Astrocyte (in vitro differentiated cells and primary cell): ENCODE measurements at regions not wholly inside any gene's neighbourhood (a gene's known extent, or its start where the extent isn't known, plus 50 kb on each side); places are given as distances from the start of the nearest gene placed in this dataset.

Source experiments
- DNase-seq: peaks from one replicate; pipeline ENCODE4 v3.0.0-alpha.2; 2010; ENCODE audit warnings: low read depth
- FAIRE-seq: peaks from 2 replicates; lab custom pipeline; 2011; peaks lifted over from hg19 to GRCh38; lab: Jason Lieb, UNC
- H2AFZ ChIP-seq: 2 replicates; pipeline ENCODE4 v1.6.0; 2012; ENCODE audit warnings: low read depth, low read length, inconsistent platforms
- H3K27ac ChIP-seq: 2 replicates; pipeline ENCODE4 v1.5.1; 2011; ENCODE audit warnings: low read depth, low read length, inconsistent platforms
- H3K27me3 ChIP-seq: 2 replicates; pipeline ENCODE4 v1.6.0; 2011; ENCODE audit warnings: low read length, inconsistent platforms; ENCODE audit not compliant: insufficient read depth
- H3K36me3 ChIP-seq: 2 replicates; pipeline ENCODE4 v1.5.1; 2011; ENCODE audit warnings: low read length, inconsistent platforms; ENCODE audit not compliant: insufficient read depth
- H3K4me1 ChIP-seq: 2 replicates; pipeline ENCODE4 v1.5.1; 2011; ENCODE audit warnings: low read length, inconsistent platforms; ENCODE audit not compliant: insufficient read depth
- H3K4me2 ChIP-seq: 2 replicates; pipeline ENCODE4 v1.6.0; 2012; ENCODE audit warnings: low read length, inconsistent platforms
- H3K4me3 ChIP-seq: 2 replicates; pipeline ENCODE4 v1.5.1; 2011; ENCODE audit warnings: low read depth, mild to moderate bottlenecking, low read length, inconsistent platforms; ENCODE audit not compliant: insufficient read depth
- H3K79me2 ChIP-seq: 2 replicates; pipeline ENCODE4 v1.6.0; 2012; ENCODE audit warnings: mild to moderate bottlenecking, low read length, inconsistent platforms; ENCODE audit not compliant: insufficient read depth
- H3K9ac ChIP-seq: 2 replicates; pipeline ENCODE4 v1.6.0; 2012; ENCODE audit warnings: mild to moderate bottlenecking, low read length, inconsistent platforms
- H3K9me3 ChIP-seq: 2 replicates; pipeline ENCODE4 v1.5.1; 2012; ENCODE audit warnings: low read depth, mild to moderate bottlenecking, low read length, inconsistent platforms; ENCODE audit not compliant: insufficient read depth
- H4K20me1 ChIP-seq: 2 replicates; pipeline ENCODE4 v1.6.0; 2012; ENCODE audit warnings: low read length, inconsistent platforms; ENCODE audit not compliant: insufficient read depth
- H3K27ac Mint-ChIP-seq: one replicate; pipeline ENCODE4 v1.8.0; 2021; ENCODE audit warnings: mild to moderate bottlenecking, mixed read lengths; ENCODE audit not compliant: unreplicated experiment
- H3K27me3 Mint-ChIP-seq: one replicate; pipeline ENCODE4 v1.8.0; 2021; ENCODE audit warnings: low read depth, mixed read lengths; ENCODE audit not compliant: unreplicated experiment
- H3K36me3 Mint-ChIP-seq: one replicate; pipeline ENCODE4 v1.8.0; 2021; ENCODE audit warnings: low read depth, mixed read lengths; ENCODE audit not compliant: unreplicated experiment
- H3K4me1 Mint-ChIP-seq: one replicate; pipeline ENCODE4 v1.8.0; 2021; ENCODE audit warnings: low read depth, mixed read lengths; ENCODE audit not compliant: unreplicated experiment
- H3K4me3 Mint-ChIP-seq: one replicate; pipeline ENCODE4 v1.8.0; 2021; ENCODE audit warnings: mild to moderate bottlenecking, moderate library complexity, mixed read lengths; ENCODE audit not compliant: unreplicated experiment
- H3K9me3 Mint-ChIP-seq: one replicate; pipeline ENCODE4 v1.8.0; 2021; ENCODE audit warnings: mild to moderate bottlenecking, mixed read lengths; ENCODE audit not compliant: unreplicated experiment
- CTCF ChIP-seq: IDR thresholded peaks from 2 replicates; pipeline ENCODE4 v1.5.1; 2011; ENCODE audit warnings: low read depth, mild to moderate bottlenecking, inconsistent platforms, low read length, moderate library complexity; ENCODE audit not compliant: insufficient read depth
- EZH2 ChIP-seq: IDR thresholded peaks from 2 replicates; pipeline ENCODE4 v1.6.1; 2012; ENCODE audit warnings: mild to moderate bottlenecking, low read length, inconsistent platforms; ENCODE audit not compliant: insufficient read depth

- peaks cover 22% of the 10 kb centered on the region for H3K36me3 Mint-ChIP-seq
- TF ChIP-seq EZH2, result no peak
- no peak for TF ChIP-seq CTCF
Measured at GRCh38 chr7:130890176-130891020, 156.4 kb upstream of the KLF14 start.

DNA sequence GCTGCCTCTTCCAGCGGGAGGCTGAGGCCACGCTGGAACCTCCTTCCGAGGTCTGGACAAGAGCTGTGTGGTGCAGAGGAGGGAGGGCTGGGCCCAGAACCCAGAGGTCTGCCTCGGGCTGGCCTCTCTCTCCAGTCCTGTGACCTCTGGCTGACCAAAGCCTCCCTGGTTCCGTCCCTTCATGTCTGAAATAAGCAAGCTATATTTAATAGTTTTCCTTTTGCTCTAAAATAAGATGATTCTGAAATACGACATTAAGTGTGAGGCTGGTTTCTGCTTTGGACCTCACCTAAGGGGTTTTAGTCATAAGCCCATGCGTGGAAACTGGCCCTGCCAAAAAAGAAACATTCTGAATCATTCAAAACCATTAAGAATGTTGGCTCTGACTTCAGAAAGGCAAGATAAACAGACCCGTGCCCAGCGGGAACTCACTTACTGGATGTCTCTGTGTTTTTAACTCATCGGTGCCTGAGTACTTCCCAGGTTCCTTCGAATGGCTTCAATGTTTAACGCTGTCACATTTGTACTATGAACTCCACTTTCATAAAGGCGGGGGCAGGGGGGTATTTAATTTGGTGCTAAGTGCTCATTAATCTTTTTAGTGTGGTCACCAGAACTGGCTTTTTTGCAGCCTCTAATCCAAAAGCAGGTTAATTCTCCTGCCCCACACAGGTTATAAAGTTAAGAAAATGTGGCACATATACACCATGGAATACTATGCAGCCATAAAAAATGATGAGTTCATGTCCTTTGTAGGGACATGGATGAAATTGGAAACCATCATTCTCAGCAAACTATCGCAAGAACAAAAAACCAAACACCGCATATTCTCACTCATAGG lies 157.5 kb upstream of the KLF14 start:
- peaks cover 70% of the 10 kb centered on the region for H4K20me1 ChIP-seq
- FAIRE-seq, result peak; percentile 23
- peak overlapping the region; percentile 21 for H3K4me3 Mint-ChIP-seq
- no peaks in the 10 kb centered on the region for H3K9me3 ChIP-seq
- H3K9ac ChIP-seq, result peak overlapping the region; percentile 77
- H3K27me3 Mint-ChIP-seq, result no peaks in the 10 kb centered on the region
- no peaks in the 10 kb centered on the region for H3K27me3 ChIP-seq
- H3K9me3 Mint-ChIP-seq, result no peaks in the 10 kb centered on the region
- peaks cover 84% of the 10 kb centered on the region for H3K4me1 ChIP-seq
- H3K79me2 ChIP-seq, result peaks cover 95% of the 10 kb centered on the region
- peaks cover 56% of the 10 kb centered on the region for H3K36me3 ChIP-seq
- peaks cover 83% of the 10 kb centered on the region for H3K4me1 Mint-ChIP-seq
- peak overlapping the region; percentile 23 for H3K4me3 ChIP-seq
- peak overlapping the region; percentile 59 for H3K27ac Mint-ChIP-seq
- no peak for TF ChIP-seq CTCF
- no peak for TF ChIP-seq EZH2
- peaks cover 26% of the 10 kb centered on the region for H3K36me3 Mint-ChIP-seq
- H2AFZ ChIP-seq, result no peak overlapping the region
- peak; percentile 97 for DNase-seq
- H3K27ac ChIP-seq, result peak overlapping the region; percentile 96
- peak overlapping the region; percentile 75 for H3K4me2 ChIP-seq

More at GRCh38 chr7:130890176-130891020, 156.4 kb upstream of the KLF14 start:
- Histone ChIP-seq H3K79me2 (peaks cover 95% of the 10 kb centered on the region), H3K4me2 (peak overlapping the region; percentile 75), H2AFZ (no peak overlapping the region), H3K27me3 (no peaks in the 10 kb centered on the region), H3K27ac (peak overlapping the region; percentile 96), H3K4me3 (no peak overlapping the region), H3K9ac (peak overlapping the region; percentile 77), H3K4me1 (peaks cover 88% of the 10 kb centered on the region), H4K20me1 (peaks cover 63% of the 10 kb centered on the region), H3K9me3 (no peaks in the 10 kb centered on the region), H3K36me3 (peaks cover 53% of the 10 kb centered on the region)
- no peak for FAIRE-seq
- no peaks in the 10 kb centered on the region for H3K27me3 Mint-ChIP-seq
- peaks cover 78% of the 10 kb centered on the region for H3K4me1 Mint-ChIP-seq
- peak overlapping the region; percentile 56 for H3K4me3 Mint-ChIP-seq
- DNase-seq, result no peak
- H3K27ac Mint-ChIP-seq, result peak overlapping the region; percentile 59
- no peaks in the 10 kb centered on the region for H3K9me3 Mint-ChIP-seq
